HG02571 (cell line): ENCODE measurements at regions not wholly inside any gene's neighbourhood (a gene's known extent, or its start where the extent isn't known, plus 50 kb on each side); places are given as distances from the start of the nearest gene placed in this dataset.

Experiments used
- ATAC-seq: cut with Tn5 transposase; IDR thresholded peaks from one replicate; pipeline ENCODE4 v1.9.1; 2021; ENCODE audit warnings: mild to moderate bottlenecking, moderate library complexity; ENCODE audit not compliant: unreplicated experiment

GRCh38 chr16:73764321-73764720 is 532.3 kb upstream of the PSMD7 start:
- ATAC-seq: no peak

GRCh38 chr16:73756289-73757178 is 540.1 kb upstream of the PSMD7 start:
- no peak for ATAC-seq

GRCh38 chr16:73753931-73754330 is 542.7 kb upstream of the PSMD7 start:
- ATAC-seq: no peak

GRCh38 chr16:73750639-73751038 is 546.0 kb upstream of the PSMD7 start:
- no peak for ATAC-seq

GRCh38 chr16:73747328-73747727 is 549.3 kb upstream of the PSMD7 start:
- no peak for ATAC-seq

GRCh38 chr16:73746554-73746953 is 550.1 kb upstream of the PSMD7 start:
- no peak for ATAC-seq

- ATAC-seq: no peak
These were observed 552.7 kb upstream of the PSMD7 start for GRCh38 chr16:73743665-73744496.

GRCh38 chr16:73739049-73739769 is 557.4 kb upstream of the PSMD7 start:
- no peak for ATAC-seq

- no peak for ATAC-seq
These were observed 558.3 kb upstream of the PSMD7 start for GRCh38 chr16:73738266-73738665.

- no peak for ATAC-seq
These were observed 559.0 kb upstream of the PSMD7 start for GRCh38 chr16:73737637-73738036.

GRCh38 chr16:73735954-73736353 is 560.7 kb upstream of the PSMD7 start:
- ATAC-seq: no peak

- ATAC-seq: no peak
These were observed 561.6 kb upstream of the PSMD7 start for GRCh38 chr16:73735018-73735417.

GRCh38 chr16:73732681-73733080 is 563.9 kb upstream of the PSMD7 start:
- ATAC-seq: no peak

- no peak for ATAC-seq
These were observed 564.5 kb upstream of the PSMD7 start for GRCh38 chr16:73732143-73732542.

GRCh38 chr16:73730481-73731090 is 566.0 kb upstream of the PSMD7 start:
- no peak for ATAC-seq

GRCh38 chr16:73725156-73725555 is 571.5 kb upstream of the PSMD7 start:
- ATAC-seq: no peak

GRCh38 chr16:73724503-73724902 is 572.1 kb upstream of the PSMD7 start:
- ATAC-seq: no peak

- ATAC-seq: no peak
These were observed 579.2 kb upstream of the PSMD7 start for GRCh38 chr16:73717266-73717974.

- ATAC-seq: no peak
These were observed 581.6 kb upstream of the PSMD7 start for GRCh38 chr16:73714976-73715375.

- ATAC-seq: no peak
These were observed 582.7 kb upstream of the PSMD7 start for GRCh38 chr16:73713778-73714495.
